Smooth muscle cell (in vitro differentiated cells): ENCODE measurements at regions not wholly inside any gene's neighbourhood (a gene's known extent, or its start where the extent isn't known, plus 50 kb on each side); places are given as distances from the start of the nearest gene placed in this dataset.

Experiments used
- DNase-seq: peaks from one replicate; lab custom pipeline; 2025; ENCODE audit not compliant: unreplicated experiment; lab: John Stamatoyannopoulos, UW
- H2AFZ ChIP-seq: fragments of 200-600 bp; sonication (generic); 2 replicates; pipeline ENCODE4 v1.6.0; 2016; ENCODE audit warnings: antibody characterized with exemption, low read depth, mild to moderate bottlenecking
- H3F3A ChIP-seq: fragments of 200-600 bp; sonication (generic); 2 replicates; pipeline ENCODE4 v1.6.0; 2017; ENCODE audit warnings: antibody characterized with exemption, low read depth
- H3K27ac ChIP-seq: fragments of 200-600 bp; sonication (generic); 2 replicates; pipeline ENCODE4 v1.5.1; 2016; ENCODE audit warnings: low read depth, mild to moderate bottlenecking
- H3K27me3 ChIP-seq: fragments of 200-600 bp; sonication (generic); 2 replicates; pipeline ENCODE4 v1.6.1; 2016; ENCODE audit warnings: low read depth, mild to moderate bottlenecking
- H3K36me3 ChIP-seq: fragments of 200-600 bp; sonication (generic); 2 replicates; pipeline ENCODE4 v1.5.1; 2016; ENCODE audit warnings: low read depth
- H3K4me1 ChIP-seq: fragments of 200-600 bp; sonication (generic); 2 replicates; pipeline ENCODE4 v1.5.1; 2016; ENCODE audit warnings: low read depth
- H3K4me2 ChIP-seq: fragments of 200-600 bp; sonication (generic); 2 replicates; pipeline ENCODE4 v1.6.0; 2016; ENCODE audit warnings: mild to moderate bottlenecking
- H3K4me3 ChIP-seq: fragments of 200-600 bp; sonication (generic); 2 replicates; pipeline ENCODE4 v1.5.1; 2016; ENCODE audit warnings: mild to moderate bottlenecking
- H3K79me2 ChIP-seq: fragments of 200-600 bp; sonication (generic); 2 replicates; pipeline ENCODE4 v1.6.0; 2016; ENCODE audit warnings: low read depth, mild to moderate bottlenecking
- H3K9ac ChIP-seq: fragments of 200-600 bp; sonication (generic); 2 replicates; pipeline ENCODE4 v1.6.0; 2016; ENCODE audit warnings: low read depth
- H3K9me3 ChIP-seq: fragments of 200-600 bp; sonication (generic); replicated peaks from 2 replicates; pipeline ENCODE4 v1.5.1; 2016; ENCODE audit warnings: low read depth
- H4K20me1 ChIP-seq: fragments of 200-600 bp; sonication (generic); 2 replicates; pipeline ENCODE4 v1.6.0; 2016; ENCODE audit warnings: low read depth
- WGBS: methylation state at CpG from one replicate; pipeline ENCODE4 v1.1.7; 2016; ENCODE audit warnings: low lambda C conversion rate; 5-methylcytosine and 5-hydroxymethylcytosine counted together
- TF ChIP-seq, protein P1 (sequence below): fragments of 200-600 bp; sonication (generic); IDR thresholded peaks from 2 replicates; pipeline ENCODE4 v1.5.1; 2017; ENCODE audit warnings: borderline replicate concordance, mild to moderate bottlenecking, antibody characterized with exemption; ENCODE audit not compliant: insufficient read depth, poor library complexity, severe bottlenecking

DNA sequence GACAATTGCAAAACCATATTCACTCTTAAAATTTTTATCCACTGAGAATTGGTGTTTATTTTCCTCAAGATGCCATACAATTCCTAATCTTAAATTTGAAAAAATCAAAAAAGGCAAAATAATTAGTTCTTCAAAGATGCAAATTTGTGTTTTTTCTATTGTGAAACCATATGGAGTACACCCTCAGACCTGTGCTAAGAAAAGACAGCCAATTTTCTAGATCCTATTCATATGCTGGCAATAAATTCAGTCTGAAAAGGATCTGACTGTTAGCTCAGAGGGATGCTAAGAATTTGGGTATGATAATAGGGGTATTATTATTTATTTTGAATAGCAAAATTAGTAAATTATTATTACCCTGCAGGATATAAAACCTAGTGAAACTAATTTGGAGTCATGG, 476.9 kb upstream of the SYT1 start:
- H3K9me3 ChIP-seq, result no peaks in the 10 kb centered on the region
- H3K79me2 ChIP-seq, result no peaks in the 10 kb centered on the region
- H2AFZ ChIP-seq, result no peak overlapping the region
- DNase-seq, result no peak
- H3K36me3 ChIP-seq, result no peaks in the 10 kb centered on the region
- TF ChIP-seq, protein P1, sequence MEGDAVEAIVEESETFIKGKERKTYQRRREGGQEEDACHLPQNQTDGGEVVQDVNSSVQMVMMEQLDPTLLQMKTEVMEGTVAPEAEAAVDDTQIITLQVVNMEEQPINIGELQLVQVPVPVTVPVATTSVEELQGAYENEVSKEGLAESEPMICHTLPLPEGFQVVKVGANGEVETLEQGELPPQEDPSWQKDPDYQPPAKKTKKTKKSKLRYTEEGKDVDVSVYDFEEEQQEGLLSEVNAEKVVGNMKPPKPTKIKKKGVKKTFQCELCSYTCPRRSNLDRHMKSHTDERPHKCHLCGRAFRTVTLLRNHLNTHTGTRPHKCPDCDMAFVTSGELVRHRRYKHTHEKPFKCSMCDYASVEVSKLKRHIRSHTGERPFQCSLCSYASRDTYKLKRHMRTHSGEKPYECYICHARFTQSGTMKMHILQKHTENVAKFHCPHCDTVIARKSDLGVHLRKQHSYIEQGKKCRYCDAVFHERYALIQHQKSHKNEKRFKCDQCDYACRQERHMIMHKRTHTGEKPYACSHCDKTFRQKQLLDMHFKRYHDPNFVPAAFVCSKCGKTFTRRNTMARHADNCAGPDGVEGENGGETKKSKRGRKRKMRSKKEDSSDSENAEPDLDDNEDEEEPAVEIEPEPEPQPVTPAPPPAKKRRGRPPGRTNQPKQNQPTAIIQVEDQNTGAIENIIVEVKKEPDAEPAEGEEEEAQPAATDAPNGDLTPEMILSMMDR, result no peak
- H3K27ac ChIP-seq, result no peak overlapping the region
- no peaks in the 10 kb centered on the region for H3K27me3 ChIP-seq
- H3K4me2 ChIP-seq, result no peak overlapping the region
- no peaks in the 10 kb centered on the region for H4K20me1 ChIP-seq
- H3K4me3 ChIP-seq, result no peak overlapping the region
- no peak overlapping the region for H3K9ac ChIP-seq
- no peaks in the 10 kb centered on the region for H3K4me1 ChIP-seq
- no peaks in the 10 kb centered on the region for H3F3A ChIP-seq

DNA sequence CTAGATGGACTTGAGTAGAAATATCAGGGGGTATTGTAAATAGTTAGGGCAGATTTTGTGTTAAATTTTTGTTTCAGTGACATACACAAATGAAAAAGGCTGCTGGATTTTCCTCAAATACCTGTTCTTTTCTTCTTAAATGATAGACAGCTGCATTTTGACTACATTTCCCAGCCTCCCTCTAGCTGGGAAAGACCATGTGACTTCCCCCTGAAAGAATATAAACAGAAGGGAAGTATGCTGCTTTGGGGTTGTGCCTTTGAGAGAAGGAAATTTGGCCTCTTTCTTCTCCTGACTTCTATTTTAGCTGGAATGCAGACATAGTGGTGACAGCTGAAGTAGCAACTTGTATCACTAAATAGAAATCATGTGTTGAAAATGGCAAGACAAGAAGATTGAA, 476.1 kb upstream of the SYT1 start:
- Histone ChIP-seq H3K4me3 (no peak overlapping the region), H3K79me2 (no peaks in the 10 kb centered on the region), H3K27me3 (no peaks in the 10 kb centered on the region), H3K9me3 (no peaks in the 10 kb centered on the region), H3K9ac (no peak overlapping the region), H3K27ac (no peak overlapping the region), H2AFZ (no peak overlapping the region), H3K4me1 (no peaks in the 10 kb centered on the region), H3K36me3 (no peaks in the 10 kb centered on the region), H3K4me2 (no peak overlapping the region), H4K20me1 (no peaks in the 10 kb centered on the region), H3F3A (no peaks in the 10 kb centered on the region)
- TF ChIP-seq, protein P1, result no peak
- DNase-seq, result no peak

DNA sequence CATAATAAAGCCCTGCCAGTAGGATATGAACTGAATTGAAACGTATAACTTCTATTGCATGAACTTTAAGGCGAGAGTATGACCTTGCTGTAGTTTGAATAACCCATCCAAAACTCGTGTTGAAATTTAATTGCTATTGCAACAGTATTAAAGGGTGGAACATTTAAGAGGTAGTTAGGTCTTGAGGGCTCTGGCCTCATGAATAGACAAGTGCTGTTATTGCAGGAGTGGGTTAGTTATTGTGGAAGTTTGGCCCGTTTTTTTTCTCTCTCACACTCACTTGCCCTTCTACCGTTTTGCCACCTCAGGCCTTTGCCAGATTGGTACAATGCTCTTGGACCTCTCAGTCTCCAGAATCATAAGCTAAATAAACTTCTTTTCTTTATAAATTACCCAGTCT, 473.7 kb upstream of the SYT1 start:
- no peak overlapping the region for H3K4me3 ChIP-seq
- H3K79me2 ChIP-seq, result no peaks in the 10 kb centered on the region
- H3K9me3 ChIP-seq, result no peaks in the 10 kb centered on the region
- H3K4me1 ChIP-seq, result no peaks in the 10 kb centered on the region
- H3K4me2 ChIP-seq, result no peak overlapping the region
- H2AFZ ChIP-seq, result no peak overlapping the region
- H3K36me3 ChIP-seq, result no peaks in the 10 kb centered on the region
- no peak for DNase-seq
- TF ChIP-seq, protein P1, result no peak
- 84% methylated on average over 5 of the region's 5 CpGs for WGBS
- H3K27ac ChIP-seq, result no peak overlapping the region
- H3F3A ChIP-seq, result no peaks in the 10 kb centered on the region
- H3K27me3 ChIP-seq, result no peaks in the 10 kb centered on the region
- H4K20me1 ChIP-seq, result no peaks in the 10 kb centered on the region
- no peak overlapping the region for H3K9ac ChIP-seq

DNA sequence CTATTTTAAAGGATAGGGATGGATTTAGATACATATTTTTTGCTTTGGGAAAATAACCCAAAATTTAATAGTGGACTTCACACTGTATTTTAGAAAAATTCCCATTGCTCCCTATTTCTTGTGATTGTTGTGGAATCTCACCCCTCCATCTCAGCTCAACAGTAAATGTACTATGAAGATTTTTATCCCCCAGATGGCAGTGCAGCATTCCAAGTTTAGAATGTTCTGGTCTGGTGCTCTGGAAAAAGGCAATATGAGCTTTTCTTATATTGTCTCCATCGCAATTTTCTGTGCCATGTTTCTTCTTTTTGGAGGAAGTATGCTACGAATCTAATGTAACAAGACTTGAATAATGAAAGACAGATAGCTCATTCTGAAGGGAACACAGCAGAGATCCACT, 471.7 kb upstream of the SYT1 start:
- H3K9ac ChIP-seq, result no peak overlapping the region
- H3K4me3 ChIP-seq, result no peak overlapping the region
- no peak for DNase-seq
- TF ChIP-seq, protein P1, result peak; percentile 34
- H3K4me2 ChIP-seq, result no peak overlapping the region
- no peaks in the 10 kb centered on the region for H3K27me3 ChIP-seq
- H3F3A ChIP-seq, result no peaks in the 10 kb centered on the region
- no peaks in the 10 kb centered on the region for H3K9me3 ChIP-seq
- H3K79me2 ChIP-seq, result no peaks in the 10 kb centered on the region
- H3K36me3 ChIP-seq, result no peaks in the 10 kb centered on the region
- no peaks in the 10 kb centered on the region for H3K4me1 ChIP-seq
- no peaks in the 10 kb centered on the region for H4K20me1 ChIP-seq
- WGBS, result 58% methylated on average over 2 of the region's 2 CpGs
- H2AFZ ChIP-seq, result no peak overlapping the region
- H3K27ac ChIP-seq, result no peak overlapping the region
